Left renal pelvis (tissue), 4 donors: ENCODE measurements at regions not wholly inside any gene's neighbourhood (a gene's known extent, or its start where the extent isn't known, plus 50 kb on each side); places are given as distances from the start of the nearest gene placed in this dataset.

ENCODE experiments used
- DNase-seq, 4 donors: peaks; one replicate each; pipeline ENCODE4 v3.0.0-alpha.2; 2013; ENCODE audit warnings: low read depth in 4 of 4, low spot score in 3 of 4

DNA sequence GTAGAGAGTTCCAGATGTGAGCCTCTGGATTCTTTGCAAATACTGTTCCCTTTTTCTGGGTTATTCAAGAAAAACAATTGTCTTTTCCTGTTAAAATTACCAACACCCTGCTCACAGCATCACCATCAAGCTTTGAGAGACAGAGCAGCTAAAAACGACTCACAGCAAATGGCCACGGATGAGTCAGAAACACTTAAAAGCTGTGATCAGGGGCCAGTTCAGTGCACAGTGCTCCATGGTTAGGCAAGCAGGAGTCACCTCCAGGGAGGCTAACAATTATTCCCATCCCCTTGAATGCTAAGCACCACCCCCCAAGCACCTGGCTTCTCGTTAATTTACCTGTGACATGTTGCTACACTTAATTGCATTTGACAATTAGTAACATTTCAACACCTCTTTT, 128.4 kb upstream of the CAMK1G start:
- DNase-seq, result no peak

DNA sequence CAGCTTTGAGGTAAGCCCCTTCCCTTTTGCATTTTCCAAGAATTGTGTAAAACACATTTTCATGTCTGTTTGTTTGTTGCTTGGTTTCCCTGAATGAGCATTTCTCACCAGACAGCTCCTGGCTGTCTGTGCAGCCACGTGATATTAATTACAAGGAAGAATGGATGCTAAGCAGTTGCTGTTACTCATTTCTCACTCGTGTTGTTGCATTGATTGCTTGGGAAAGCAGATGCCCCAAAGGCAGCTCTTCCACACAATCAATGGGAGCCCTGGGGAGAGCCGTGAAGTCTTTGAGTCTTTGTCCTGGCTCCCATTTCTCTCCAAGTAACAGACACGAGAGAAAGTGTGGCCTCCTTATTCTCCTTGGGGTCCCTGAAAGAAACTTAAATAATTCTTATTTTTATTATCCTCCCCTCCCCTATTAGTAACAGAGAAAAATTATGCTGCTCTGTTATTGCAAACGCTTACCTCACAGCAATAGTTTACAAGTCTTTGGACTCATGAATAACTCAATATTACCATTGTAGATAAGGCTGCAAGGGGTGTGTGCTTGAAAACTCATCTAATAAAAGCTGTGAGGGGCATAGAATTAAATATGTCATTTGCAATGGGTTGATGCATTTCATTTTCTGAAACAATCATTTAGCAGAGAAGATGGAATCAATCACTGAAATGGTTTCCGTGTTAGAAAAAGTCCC, 127.7 kb upstream of the CAMK1G start:
- no peak for DNase-seq

DNA sequence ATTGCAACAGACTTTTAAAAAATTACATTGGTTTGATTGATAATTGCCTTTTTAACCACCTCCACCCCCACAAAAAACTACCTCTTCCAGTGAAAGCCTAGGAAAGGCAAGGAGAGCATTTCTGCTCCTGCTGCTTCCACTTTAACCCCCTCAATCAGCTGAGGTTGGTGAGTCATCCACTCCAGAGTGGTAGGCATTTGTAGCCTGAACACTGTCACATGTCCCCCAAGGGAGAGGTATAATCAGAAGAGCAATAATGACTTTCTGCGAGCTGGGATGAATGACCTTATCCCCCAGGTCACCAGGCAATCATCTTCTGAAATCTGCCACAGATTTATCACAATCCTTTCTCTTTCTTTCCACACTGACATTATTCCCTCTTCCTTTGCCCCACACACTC, 126.6 kb upstream of the CAMK1G start:
- no peak for DNase-seq

DNA sequence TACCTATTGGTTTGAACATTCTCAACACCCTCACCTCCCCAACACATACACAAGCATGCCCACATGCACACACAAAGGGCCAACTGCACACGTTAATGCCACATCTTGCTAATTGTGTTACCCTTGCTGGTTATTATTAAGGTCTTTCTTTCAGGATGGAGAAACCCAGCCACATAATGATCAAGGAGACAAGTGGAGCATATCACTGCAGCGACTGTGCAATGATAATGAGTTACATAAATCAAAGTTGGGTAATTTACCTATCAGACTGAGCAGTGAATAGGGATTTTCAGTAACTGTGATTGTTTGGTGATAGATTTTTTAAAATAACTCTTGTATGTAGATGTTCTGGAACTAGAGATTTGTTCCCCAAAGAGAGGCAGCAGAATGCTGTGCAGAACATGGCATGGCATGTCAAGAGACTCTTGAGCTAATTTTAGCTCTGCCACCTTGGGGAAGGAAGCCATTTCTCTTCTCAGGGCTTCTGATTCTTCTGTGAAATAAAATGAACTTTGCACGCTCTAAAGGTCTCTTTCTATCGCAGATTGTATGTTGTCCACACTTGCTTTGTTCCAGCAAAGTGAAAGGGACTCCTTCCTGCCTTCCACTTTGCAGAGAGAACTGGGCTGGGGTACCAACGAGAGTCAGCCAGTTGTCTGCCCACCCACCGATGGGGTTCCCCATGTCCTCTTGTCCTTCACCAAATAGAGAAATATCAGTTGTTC, 126.0 kb upstream of the CAMK1G start:
- no peak for DNase-seq

DNA sequence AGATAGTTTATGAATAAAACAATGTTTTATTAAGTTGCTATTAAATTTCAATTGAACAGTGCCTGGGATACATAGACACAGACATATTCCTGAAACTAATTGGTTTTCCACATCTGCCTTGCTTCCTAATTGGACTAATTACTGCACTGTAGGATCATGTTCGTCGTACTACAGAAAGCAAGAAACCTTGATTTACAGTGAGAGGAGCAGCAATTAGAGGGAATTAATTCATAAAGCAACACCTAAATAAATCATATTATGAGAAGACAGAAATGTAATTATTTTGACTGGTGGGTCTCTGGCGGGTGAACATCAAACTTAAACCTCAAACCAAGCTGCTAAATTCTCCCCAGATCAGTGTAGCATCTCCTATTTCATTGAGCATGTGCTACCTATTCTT, 124.6 kb upstream of the CAMK1G start:
- DNase-seq, result no peak

DNA sequence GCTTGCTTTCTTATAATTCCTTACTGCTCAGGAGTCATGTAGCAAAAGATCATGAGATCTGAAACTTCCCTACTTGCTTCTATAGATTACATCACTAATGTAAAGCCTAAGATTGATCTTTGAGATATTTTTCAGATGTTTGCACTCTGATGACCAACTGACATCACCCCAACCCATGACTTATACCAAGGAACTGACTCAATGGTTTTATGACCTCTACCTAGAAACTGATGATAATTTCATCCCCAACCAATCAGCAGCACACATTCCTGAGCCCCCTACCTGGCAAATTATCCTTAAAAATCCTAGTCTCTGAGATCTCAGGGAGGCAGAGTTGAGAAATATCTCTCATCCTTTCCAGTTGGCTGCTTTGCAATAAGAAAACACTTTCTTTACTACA, 122.3 kb upstream of the CAMK1G start:
- no peak for DNase-seq

DNA sequence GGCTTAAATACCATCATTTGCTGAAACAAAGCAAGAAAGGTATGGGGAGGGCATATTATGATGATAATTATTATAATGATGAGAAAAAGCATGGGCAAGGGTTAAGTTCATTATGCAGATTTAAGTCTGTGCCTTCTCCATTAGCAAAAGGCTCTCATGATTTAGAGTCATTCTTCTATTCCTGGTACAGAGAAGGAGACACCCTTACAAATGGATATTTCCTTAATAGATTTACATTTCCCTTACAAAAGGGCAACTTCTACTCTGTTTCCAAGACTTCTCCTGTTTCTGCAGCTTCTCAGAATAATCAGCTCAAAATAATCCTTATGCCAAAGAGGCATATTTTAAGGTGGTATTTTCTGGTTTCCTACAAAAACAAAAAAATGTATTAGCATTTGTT, 121.1 kb upstream of the CAMK1G start:
- DNase-seq, result no peak

DNA sequence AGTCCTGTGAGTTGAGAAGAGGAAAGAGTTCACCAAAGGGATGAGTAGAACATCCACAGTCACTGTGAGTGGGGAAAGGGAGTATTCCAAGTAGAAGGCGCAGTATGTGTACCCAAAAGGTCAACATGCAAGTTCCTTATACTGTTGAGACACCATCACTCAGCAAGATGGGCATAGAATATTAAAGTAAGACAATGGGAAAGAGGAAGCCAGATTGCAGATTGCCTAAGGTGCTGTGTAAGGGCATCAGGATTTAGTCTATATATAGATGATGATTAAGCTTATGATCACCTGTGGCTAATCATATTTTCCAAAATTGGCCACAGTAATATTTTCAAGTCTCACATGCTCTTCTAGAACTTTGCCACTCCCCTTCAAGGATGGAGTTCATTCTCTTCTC, 120.1 kb upstream of the CAMK1G start:
- DNase-seq, result no peak

DNA sequence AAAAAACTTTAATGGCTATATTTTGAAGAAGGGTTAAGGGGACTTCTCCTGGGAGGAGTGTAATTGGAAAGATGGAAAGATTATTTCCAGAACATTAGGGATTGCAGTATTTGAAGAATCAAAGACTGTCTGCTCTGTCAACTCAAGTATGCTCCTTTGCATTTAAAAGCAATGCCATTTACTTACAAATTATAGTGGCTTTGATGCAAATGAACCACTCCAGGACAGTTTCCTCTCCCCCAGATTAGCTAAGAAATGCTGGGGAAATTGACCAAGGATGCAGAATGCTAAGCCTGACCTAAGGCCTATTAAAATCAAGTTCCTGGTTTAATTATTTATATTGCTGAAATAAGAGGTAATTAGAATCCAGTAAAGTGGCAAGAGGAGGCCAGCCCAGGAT, 110.5 kb upstream of the CAMK1G start:
- no peak for DNase-seq

DNA sequence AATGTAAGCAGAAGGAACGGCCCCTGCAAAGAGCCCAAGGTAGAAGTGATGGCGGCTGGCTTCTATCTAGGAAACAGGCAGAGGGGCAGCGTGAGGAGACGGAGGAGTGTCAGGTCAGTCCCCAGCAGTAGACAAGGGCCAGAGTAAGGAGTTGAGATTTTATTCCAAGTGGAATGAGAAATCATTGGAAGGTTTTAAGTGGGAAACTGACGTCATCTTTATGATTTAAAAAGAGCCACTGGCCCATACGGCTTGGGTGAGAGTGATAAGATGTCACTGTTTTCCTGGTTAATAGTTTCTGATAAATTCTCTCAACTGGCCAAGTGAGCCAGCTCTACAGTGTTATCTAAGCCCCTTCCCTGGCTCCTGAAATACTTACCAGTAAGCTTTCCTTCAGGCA, 103.2 kb upstream of the CAMK1G start:
- DNase-seq, result no peak

DNA sequence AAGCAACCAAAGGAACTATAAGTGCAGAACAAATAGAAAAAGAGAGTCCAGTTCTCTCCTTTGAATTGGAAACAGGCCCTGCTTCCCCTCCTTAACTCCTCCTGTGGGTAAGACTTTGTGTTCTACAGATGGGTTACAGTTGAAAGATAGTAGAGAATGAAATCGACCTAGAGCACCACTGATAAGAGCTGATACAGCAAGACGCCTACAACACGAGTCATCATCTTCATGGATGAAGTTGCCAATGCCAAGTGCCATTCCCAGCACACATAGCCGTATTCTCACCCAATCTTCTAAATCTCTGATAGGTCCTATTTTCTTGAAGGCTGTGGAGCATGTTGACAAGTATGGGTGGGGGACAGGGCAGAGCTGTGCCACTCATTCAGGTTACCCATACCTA, 99.8 kb upstream of the CAMK1G start:
- DNase-seq, result no peak

DNA sequence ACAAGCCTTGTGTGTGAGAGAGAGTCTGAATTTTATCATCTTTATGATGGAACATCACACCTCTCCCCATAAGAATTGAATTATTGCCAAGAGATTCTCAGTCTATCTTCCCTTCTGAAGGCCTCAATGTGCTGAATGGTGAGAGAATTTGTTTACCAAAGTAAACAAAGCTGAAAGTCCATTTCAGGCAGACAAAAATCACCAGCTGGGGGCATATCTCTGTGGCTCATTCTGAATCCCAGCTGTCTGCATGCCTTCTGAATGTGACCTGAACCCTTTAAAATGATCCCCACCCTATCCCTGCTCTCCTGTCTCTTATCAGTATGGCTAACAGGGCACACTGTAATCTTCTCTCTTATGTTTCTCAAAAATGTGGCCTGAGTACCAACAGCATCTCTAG, 99.1 kb upstream of the CAMK1G start:
- DNase-seq, result no peak

DNA sequence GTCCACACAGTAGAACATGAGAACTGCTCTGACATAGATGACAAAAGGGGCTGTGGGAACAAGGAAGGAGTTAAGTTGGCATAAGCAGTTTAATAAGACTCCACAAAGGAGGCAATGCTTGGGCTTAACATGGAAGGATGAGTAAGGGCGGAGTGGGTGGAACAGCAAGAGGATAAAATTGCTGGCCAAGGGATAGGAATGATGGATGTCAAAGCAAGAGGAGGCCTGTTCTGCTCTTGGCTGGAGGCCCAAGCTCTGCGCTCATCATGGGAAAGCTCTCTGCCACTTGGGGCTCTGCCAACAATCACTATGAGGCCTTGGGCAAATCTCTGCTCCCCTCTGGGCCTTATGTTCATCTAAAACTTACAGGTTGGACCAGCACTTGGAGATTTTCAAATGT, 98.3 kb upstream of the CAMK1G start:
- no peak for DNase-seq

DNA sequence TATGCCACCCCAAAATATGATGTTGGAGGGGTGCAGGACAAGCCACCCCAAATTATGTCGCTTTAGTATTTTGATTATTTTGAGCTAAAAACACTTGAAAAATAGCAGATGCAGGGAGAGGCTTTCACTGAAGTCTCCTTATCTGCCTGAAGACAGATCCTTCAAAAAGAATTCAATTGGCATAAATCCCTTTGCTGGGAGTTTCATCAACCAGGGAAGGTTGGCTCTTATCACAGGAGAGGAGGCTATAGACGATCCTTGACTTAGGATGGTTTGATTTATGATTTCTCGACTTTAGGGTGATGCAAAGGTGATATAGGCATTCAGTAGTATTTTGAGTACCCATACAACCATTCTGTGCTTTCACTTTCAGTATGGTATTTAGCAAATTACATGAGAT, 97.8 kb upstream of the CAMK1G start:
- DNase-seq, result no peak

DNA sequence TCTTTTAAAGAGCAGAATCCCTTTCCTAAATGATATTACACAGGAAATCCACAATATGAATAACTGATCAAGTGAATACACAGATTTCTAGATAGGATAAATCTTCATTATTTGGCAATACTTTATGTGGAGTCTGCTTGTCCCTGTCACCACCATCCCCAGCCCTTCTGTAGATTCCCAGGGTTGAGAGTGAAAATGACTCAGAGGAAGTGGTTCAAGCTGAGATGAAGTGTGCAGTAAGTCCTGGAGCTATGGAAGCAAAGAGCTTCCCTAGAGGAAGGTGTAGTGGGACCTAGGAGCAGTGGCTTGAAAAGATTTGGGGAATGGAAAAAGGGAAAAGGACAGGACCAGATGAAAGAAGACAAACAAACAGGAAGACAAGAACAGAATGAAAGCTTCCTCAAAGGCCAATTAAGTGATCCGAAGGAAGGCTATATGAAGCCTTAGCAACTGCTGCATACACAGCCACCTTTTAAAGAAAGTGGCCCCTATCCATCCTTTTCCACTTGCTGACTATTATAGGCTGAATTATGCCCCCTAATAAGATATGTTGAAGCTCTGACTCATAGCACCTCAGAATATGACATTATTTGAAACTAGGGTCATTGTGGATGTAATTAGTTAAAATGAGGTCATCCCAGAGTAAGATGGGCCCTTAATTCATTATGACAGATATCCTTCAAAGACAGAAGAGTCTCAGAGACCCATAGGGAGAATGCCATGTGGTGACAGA, 96.5 kb upstream of the CAMK1G start:
- no peak for DNase-seq

DNA sequence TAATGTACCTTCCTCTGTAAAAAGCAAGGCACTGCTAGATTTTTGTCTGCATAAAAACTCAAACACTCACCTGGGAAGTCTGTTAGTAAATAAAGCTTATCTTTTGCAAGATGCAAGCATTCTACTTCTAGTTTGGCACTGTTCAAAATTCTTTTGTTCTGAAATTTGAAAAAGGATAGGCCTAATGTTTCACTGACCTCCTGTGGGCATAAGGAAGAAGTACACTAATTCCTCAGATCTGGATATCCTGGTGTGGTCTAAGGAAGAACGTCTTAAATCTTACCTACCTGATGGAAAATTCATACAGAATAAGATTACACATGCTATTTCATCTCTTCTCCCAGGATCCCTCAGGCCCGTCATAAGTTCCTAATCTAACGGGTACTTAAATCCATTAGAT, 93.5 kb upstream of the CAMK1G start:
- no peak for DNase-seq

DNA sequence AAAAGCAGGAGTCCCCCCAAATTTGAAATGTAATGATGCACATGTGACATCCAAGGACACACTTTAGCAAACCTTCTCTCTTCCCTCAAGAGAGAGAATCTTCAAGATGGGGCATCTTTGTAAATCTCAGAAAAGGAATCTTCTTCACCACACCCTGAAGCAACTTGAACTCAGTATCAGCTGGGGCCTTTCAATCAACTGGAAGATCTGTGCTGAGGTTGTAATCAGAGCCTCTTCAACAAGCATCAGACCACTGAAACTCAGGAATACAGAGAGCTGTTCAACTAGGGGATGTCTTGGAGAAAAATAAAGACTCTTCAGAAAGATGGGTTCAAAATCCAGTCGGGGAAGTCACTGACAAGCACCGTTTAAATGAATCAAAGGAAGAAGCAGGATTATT, 92.5 kb upstream of the CAMK1G start:
- no peak for DNase-seq

DNA sequence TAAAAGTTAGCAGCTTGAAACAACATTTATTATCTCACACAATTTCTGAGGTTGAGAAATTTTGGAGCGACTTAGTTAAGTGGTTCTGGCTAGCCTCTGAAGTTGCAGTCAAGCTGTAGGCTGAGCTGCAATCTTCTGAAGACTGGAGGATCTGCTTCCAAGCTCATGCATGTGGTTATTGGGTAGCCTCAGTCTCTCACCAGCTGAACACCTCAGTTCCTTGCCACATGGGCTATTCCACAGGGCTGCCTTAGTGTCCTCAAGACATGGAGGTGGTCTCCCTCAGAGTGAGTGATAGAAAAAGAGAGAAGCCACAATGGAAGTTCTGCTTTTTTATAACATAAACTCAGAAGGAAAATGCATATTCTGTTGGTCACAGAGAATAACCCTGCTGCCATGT, 92.0 kb upstream of the CAMK1G start:
- DNase-seq, result no peak

DNA sequence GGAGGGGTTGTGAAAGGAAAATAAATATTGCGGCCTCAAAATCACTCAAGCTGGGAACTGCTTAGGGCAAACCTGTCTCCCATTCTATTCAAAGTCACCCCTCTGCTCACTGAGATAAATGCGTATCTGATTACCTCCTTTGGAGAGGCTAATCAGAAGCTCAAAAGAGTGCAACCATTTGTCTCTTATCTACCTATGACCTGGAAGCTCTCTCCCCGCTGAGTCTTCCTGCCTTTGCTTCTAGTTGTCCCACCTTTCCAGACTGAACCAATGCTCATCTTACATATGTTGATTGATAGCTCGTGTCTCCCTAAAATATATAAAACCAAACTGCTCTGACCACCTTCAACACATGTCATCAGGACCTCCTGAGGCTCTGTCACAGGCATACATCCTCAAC, 91.6 kb upstream of the CAMK1G start:
- DNase-seq, result no peak

DNA sequence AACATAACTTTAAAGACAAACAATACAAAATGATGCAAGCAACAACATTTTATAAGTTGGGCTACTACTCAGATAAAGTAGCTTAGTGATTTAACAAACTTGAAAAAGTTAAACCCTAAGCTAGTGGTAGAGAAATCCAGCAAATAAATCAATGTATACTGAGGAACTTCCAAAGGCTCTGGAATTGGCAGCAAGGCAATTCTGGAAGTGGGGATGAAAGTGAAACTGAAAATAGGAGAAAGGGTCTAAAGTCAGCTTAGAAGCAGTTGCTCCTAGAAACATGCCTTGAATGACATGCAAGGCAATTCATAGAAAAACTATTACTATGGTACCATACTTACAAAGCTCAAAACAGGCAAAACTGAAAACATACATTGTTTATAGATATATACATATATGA, 90.0 kb upstream of the CAMK1G start:
- no peak for DNase-seq

DNA sequence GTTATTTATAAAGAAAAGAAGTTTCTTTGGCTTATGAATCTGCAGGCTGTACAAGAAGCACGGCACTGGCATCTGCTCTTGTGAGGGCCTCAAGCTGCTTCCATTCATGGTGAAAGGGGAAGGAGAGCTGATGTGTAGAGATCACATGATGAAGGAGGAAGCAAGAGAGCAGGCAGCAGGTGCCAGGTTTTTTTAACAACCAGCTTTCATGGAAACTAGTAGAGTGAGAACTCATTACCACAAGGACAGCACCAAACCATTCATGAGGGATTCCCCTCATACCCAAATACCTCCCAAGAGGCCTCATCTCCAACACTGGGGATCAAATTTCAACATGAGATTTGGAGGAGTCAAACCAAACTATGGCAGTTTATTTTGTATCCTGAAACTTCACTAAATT, 85.8 kb upstream of the CAMK1G start:
- no peak for DNase-seq

DNA sequence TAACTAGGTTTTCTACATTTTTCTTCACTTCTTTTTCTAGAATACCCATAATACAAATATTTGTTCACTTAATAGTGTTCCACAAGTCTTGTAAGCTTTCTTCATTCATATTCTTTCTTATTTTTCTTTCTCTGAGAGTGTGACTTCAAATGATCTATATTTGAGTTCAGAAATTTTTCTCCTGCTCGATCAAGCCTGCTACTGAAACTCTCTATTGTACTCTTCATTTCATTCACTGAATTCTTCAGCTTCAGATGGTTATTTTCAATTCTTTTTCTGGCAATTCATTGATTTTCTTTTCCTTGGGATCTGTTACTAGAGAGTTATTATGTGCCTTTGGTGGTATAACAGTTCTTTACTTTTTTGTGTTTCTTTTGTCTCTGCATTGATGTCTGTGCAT, 82.5 kb upstream of the CAMK1G start:
- no peak for DNase-seq
